ENCODE measurements at regions not wholly inside any gene's neighbourhood (a gene's known extent, or its start where the extent isn't known, plus 50 kb on each side); places are given as distances from the start of the nearest gene placed in this dataset.

DNA sequence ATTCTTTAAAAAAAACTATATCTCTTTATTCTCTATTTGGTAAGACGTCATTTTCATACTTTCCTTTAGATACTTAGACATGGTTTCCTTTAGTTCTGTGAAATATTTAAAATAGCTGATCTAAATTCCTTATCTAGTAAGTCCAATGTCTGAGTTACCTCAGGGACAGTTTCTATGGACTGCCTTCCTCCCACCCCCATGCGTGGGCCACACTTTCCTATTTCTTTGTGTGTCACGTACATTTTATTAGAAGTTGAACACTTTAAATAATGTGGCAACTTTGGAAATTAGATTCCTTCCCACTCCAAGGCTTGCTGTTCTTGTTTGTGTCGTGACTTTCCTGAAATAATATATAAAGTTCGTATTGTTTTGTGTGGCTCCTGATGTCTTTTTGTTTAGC lies 260.7 kb downstream of the EDEM1 start:
- no peaks in the 10 kb centered on the region for H3K27me3 ChIP-seq (ENCODE audit: control insufficient read depth, insufficient read depth, low read length)
- DNase-seq (no peak), ATAC-seq (no peak)
- Mint-ChIP-seq H3K27me3 (ENCODE audit: low read depth in 2 of 2) (no peaks in the 10 kb centered on the region), H3K36me3 (no peaks in the 10 kb centered on the region), H3K27ac (no peak overlapping the region), H3K4me1 (no peaks in the 10 kb centered on the region), H3K4me3 (no peak overlapping the region), H3K9me3 (peaks cover 2 to 3% of the 10 kb centered on the region in 2 donors)
- no peaks in the 10 kb centered on the region for H3K9me3 ChIP-seq (ENCODE audit: control insufficient read depth, insufficient read depth, low read length)
- no peaks in the 10 kb centered on the region for H3K36me3 ChIP-seq (ENCODE audit: control insufficient read depth, insufficient read depth, low read length)
- intact Hi-C loops (cut with micrococcal nuclease): no loop called here
- H3K4me3 ChIP-seq (ENCODE audit: low read length): no peak overlapping the region
- 84% methylated on average over 2 of the region's 5 CpGs for WGBS (ENCODE audit: insufficient coverage)
- H3K4me1 ChIP-seq (ENCODE audit: control insufficient read depth, insufficient read depth, low read length): no peaks in the 10 kb centered on the region
- H3K27ac ChIP-seq (ENCODE audit: low read length): no peak overlapping the region
- TF ChIP-seq, protein P1, sequence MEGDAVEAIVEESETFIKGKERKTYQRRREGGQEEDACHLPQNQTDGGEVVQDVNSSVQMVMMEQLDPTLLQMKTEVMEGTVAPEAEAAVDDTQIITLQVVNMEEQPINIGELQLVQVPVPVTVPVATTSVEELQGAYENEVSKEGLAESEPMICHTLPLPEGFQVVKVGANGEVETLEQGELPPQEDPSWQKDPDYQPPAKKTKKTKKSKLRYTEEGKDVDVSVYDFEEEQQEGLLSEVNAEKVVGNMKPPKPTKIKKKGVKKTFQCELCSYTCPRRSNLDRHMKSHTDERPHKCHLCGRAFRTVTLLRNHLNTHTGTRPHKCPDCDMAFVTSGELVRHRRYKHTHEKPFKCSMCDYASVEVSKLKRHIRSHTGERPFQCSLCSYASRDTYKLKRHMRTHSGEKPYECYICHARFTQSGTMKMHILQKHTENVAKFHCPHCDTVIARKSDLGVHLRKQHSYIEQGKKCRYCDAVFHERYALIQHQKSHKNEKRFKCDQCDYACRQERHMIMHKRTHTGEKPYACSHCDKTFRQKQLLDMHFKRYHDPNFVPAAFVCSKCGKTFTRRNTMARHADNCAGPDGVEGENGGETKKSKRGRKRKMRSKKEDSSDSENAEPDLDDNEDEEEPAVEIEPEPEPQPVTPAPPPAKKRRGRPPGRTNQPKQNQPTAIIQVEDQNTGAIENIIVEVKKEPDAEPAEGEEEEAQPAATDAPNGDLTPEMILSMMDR (IDR thresholded peaks at IDR 0.05): no peak

- Mint-ChIP-seq H3K9me3 (peaks cover 2 to 3% of the 10 kb centered on the region in 2 donors), H3K27ac (no peak overlapping the region), H3K27me3 (ENCODE audit: low read depth in 2 of 2) (no peaks in the 10 kb centered on the region), H3K4me3 (no peak overlapping the region), H3K4me1 (no peaks in the 10 kb centered on the region), H3K36me3 (no peaks in the 10 kb centered on the region)
- Histone ChIP-seq H3K9me3 (ENCODE audit: control insufficient read depth, insufficient read depth, low read length) (no peaks in the 10 kb centered on the region), H3K27ac (ENCODE audit: low read length) (no peak overlapping the region), H3K27me3 (ENCODE audit: control insufficient read depth, insufficient read depth, low read length) (no peaks in the 10 kb centered on the region), H3K36me3 (ENCODE audit: control insufficient read depth, insufficient read depth, low read length) (no peaks in the 10 kb centered on the region), H3K4me1 (ENCODE audit: control insufficient read depth, insufficient read depth, low read length) (no peaks in the 10 kb centered on the region), H3K4me3 (ENCODE audit: low read length) (no peak overlapping the region)
- ATAC-seq: no peak
- DNase-seq: no peak
- 85% methylated on average over 2 of the region's 2 CpGs for WGBS (ENCODE audit: insufficient coverage)
- TF ChIP-seq, protein P1 (IDR thresholded peaks at IDR 0.05): no peak
- intact Hi-C loops (cut with micrococcal nuclease): no loop called here
Observed at GRCh38 chr3:5448816-5449215, 261.3 kb downstream of the EDEM1 start.

- Mint-ChIP-seq H3K27ac (no peak overlapping the region), H3K9me3 (peaks cover 0 to 3% of the 10 kb centered on the region in 2 donors), H3K4me3 (no peak overlapping the region), H3K36me3 (no peaks in the 10 kb centered on the region), H3K27me3 (ENCODE audit: low read depth in 2 of 2) (no peaks in the 10 kb centered on the region), H3K4me1 (no peaks in the 10 kb centered on the region)
- no peaks in the 10 kb centered on the region for H3K9me3 ChIP-seq (ENCODE audit: control insufficient read depth, insufficient read depth, low read length)
- H3K36me3 ChIP-seq (ENCODE audit: control insufficient read depth, insufficient read depth, low read length): no peaks in the 10 kb centered on the region
- no peaks in the 10 kb centered on the region for H3K27me3 ChIP-seq (ENCODE audit: control insufficient read depth, insufficient read depth, low read length)
- H3K4me3 ChIP-seq (ENCODE audit: low read length): no peak overlapping the region
- no peak for ATAC-seq
- no peaks in the 10 kb centered on the region for H3K4me1 ChIP-seq (ENCODE audit: control insufficient read depth, insufficient read depth, low read length)
- no peak for DNase-seq
- intact Hi-C loops (cut with micrococcal nuclease): no loop called here
- no peak overlapping the region for H3K27ac ChIP-seq (ENCODE audit: low read length)
- WGBS (ENCODE audit: insufficient coverage): 50% methylated on average over 1 of the region's 1 CpG
- TF ChIP-seq, protein P1 (IDR thresholded peaks at IDR 0.05): no peak
Observed at GRCh38 chr3:5456199-5456598, 268.7 kb downstream of the EDEM1 start.

GRCh38 chr3:5458526-5458925 lies 271.0 kb downstream of the EDEM1 start:
- Mint-ChIP-seq H3K36me3 (no peaks in the 10 kb centered on the region), H3K27ac (no peak overlapping the region), H3K4me1 (no peaks in the 10 kb centered on the region), H3K4me3 (no peak overlapping the region), H3K27me3 (ENCODE audit: low read depth in 2 of 2) (no peaks in the 10 kb centered on the region), H3K9me3 (peaks cover 0 to 3% of the 10 kb centered on the region in 2 donors)
- TF ChIP-seq, protein P1 (IDR thresholded peaks at IDR 0.05): no peak
- Histone ChIP-seq H3K9me3 (ENCODE audit: control insufficient read depth, insufficient read depth, low read length) (no peaks in the 10 kb centered on the region), H3K27me3 (ENCODE audit: control insufficient read depth, insufficient read depth, low read length) (no peaks in the 10 kb centered on the region), H3K4me3 (ENCODE audit: low read length) (no peak overlapping the region), H3K36me3 (ENCODE audit: control insufficient read depth, insufficient read depth, low read length) (no peaks in the 10 kb centered on the region), H3K27ac (ENCODE audit: low read length) (no peak overlapping the region), H3K4me1 (ENCODE audit: control insufficient read depth, insufficient read depth, low read length) (no peaks in the 10 kb centered on the region)
- intact Hi-C loops (cut with micrococcal nuclease): no loop called here
- DNase-seq: no peak
- no peak for ATAC-seq

Data from natural killer cell (primary cell).